ENCODE measurements at regions not wholly inside any gene's neighbourhood (a gene's known extent, or its start where the extent isn't known, plus 50 kb on each side); places are given as distances from the start of the nearest gene placed in this dataset.
"Not testable (repeated sequence)": the region's sequence is repeated elsewhere in the genome, so short reads cannot be mapped to it uniquely, and the experiment has no call there.

DNA sequence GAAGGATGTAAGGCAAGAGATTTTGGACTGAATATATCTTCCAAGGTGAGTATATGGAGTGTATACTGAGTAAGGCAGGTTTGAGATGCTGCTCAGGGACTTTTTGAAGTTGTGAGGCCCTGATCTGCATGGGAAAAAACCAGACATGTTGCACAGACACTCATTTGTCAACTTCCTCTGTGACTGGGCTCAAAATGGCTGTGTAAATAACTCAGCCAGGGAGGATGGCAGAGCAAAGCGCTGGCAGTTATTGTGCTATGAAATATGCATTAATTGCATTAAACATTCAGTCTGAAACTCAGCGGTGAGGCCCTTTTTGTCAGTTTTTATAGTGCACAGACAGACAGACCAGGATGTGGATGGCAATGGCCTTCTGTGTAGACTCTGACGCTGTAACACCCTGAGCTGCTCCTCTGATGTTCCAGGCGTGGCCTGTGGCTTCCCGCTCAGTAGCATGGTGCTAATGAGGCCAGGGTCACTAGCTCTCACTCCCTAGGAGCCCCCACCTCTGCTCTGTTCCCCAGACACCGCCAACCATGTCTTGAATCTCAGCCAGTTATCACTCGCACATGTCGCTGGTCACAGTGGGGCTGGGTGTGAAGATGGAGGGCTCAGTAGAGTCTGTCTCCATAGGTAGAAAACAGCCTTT, 307.0 kb upstream of the PROX1 start:
- DNase-seq (ENCODE audit: low spot score): no peak

DNA sequence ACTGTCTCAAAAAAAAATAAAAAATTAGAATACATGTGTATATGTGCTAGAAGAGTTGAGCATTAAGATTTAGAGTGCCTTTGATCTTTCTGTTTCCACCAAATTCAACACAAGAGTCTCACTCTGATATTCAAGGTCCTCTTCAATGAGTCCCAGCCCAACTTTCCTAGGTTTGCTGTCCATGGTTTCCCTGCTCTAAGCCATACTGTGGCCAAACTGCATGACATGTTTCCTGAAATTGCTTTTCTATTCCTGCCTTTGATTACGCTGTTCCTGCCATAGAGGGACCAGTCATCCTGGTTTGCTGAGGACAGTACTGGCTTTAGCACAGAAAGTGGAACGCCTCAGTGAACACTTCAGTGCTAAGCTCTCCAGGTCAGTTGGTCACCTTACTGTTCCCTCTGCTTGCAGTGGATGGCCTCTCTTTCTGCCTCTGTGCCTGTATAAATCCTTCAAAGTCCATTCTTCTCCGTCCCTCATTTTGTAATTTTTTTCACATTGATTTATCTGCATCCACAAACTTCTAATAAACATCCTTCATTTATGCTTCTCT, 305.9 kb upstream of the PROX1 start:
- no peak for DNase-seq (ENCODE audit: low spot score)

DNA sequence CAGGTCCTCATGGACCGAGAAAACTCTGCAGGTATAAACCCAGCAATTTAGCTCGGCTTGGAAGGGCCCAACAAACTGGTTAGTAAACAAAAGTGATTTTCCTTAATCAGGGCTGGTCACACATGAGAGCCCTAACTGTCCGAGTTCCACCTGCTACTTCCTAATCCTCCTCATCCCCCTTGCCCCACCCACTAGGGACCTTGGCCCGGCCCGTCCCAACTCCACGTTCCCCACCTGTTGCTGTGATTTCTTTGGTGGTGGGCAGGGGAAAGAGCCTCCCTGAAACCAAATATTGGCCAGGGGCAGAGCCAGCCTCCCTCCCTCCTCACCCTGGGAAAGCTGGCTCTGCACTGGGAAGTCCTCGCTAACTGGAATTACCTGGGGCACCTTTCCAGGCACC, 304.2 kb upstream of the PROX1 start:
- no peak for DNase-seq (ENCODE audit: low spot score)

DNA sequence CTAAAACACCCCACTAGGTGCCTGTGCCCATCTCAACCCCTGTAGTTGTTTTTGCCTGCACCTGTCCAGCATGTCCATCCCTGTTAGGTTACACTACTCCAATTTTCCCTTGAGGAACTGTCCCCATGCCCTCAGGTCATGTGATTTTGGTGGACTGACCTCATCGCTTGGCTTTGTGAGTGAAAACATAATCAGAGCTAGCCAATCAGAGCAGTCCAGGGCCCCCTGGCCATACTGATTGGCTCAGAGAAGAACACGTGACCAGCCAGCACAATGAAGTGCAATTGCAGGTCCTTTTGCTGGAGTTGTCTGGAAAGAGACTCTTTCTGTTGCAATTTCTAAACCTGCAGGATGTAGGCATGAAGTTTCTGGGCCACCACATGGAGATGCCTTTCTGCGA, 303.3 kb upstream of the PROX1 start:
- DNase-seq (ENCODE audit: low spot score): no peak

DNA sequence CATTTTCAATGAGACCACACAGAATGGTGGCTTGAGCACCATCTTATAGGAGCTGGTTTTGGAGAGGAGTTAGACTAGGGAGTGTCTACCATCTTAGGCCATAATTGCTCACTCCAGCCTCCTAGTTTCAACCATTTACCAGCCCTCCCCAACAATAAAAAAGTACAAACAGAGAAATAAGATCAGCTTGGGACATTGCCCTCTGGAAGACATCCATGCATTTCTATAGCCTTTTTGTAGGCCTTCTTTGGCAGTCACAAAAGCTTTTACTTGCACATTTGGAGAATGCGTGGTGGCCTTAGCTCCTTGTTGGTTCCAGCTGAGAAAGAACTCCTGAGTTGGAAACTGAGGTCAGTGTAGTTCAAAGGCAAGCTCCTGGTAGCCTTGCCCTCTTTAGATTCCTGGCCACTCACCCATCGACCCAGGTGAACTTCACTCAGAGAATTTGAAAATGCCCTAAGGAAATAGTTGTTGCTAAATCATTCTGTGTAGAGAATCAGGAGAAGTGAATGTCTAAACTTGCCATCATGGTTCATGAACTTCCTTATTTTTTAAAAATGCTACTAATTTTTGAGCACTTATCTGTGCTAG, 301.7 kb upstream of the PROX1 start:
- no peak for DNase-seq (ENCODE audit: low spot score)

DNA sequence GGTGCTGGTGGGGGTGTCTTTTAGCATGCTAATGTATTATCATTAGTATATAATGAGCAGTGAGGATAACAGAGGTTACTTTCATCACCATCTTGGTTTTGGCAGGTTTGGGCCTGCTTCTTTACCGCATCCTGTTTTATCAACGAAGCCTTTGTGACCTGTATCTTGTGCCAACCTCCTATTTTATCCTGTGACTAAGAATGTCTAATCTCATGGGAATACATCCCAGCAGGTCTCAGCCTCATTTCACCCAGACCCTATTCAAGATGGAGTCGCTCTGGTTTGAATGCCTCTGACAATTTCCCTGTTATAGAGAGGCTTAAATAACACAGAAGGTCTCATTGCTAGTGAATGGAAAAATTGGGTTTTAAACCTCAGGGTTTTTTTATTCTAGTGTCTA, 300.8 kb upstream of the PROX1 start:
- no peak for DNase-seq (ENCODE audit: low spot score)

DNA sequence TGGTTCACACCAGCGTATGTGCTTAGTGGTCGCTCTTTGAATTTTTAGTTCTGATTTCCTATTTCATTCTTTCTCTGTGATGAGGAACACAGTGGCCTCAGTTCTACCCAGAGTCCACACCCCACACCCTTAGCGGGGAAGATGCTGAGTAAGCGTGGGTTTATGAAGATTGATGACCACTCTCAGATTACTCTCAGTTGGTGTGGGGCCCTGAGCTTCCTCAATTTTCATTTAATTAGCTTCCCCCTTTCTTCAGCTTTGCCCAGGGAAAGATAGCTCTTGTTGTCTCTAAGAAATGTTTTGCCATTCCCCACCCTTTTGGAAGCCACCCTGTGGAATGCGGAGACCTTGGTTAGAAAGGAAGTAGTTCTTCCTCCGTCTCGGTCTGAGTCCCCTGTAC, 299.9 kb upstream of the PROX1 start:
- no peak for DNase-seq (ENCODE audit: low spot score)

DNA sequence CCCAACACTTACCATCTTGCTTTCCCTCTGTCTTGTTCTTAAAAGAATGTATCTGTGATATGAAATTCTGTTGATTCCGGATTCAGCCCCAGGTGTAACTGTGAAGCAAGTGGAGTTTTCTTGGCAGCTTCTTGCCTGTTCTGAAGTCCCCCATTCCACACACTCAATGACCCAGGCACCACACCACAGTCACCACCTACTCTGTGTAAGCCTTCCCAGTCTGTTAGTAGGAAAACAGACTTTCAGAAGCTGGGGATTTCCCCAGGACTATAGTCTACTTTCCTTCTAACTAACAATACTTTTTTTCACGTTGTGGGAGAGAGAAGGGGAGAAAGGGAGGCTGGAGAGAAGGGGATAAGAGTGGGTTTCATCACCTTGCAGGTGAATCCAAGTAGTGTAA, 299.1 kb upstream of the PROX1 start:
- DNase-seq (ENCODE audit: low spot score): no peak

DNA sequence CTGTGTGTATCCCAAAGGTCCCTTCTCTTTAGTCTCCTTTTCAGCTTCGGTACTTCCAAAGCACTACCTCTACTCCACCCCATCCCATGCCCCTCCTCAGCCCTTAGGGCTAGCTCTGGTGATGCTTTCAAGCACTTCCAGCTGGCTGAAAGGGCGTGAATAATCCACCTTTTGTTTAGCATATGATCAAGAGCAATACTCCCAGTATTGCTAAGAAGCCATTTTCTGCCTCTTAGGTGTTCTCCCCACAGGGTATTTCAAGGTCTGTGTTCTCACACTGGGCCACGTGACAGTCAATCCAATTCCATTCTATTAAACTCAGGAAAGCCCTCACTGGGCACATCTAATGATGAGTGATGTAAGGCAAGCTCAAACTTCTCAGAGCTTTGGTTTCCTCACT, 298.5 kb upstream of the PROX1 start:
- DNase-seq (ENCODE audit: low spot score): no peak

DNA sequence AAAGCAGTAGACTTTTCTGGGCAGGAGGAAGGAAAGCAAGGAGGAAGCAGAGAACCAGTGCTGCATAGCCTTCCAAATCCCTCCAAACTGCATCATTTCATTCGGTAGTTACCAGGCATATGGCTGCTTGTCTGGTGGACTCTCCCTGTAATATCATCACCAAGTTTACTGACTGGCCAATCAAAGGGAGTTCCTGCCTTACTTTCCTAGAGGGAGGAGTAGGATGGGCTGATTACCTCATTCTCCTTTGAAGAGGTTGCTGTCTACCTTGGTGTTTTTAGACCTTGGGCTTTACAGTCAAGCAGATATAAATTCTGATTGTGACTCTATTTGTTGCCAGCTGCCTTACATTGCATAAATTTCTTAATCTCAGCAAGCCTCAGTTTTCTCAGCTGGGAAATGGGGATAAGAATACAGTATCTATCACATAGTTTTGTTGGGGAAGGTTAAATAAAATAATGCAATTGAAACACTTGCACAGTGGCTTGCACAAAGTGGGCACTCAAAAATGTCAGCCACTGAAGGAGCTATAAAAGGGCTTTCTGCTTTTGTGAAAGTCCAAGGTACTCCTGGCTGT, 297.3 kb upstream of the PROX1 start:
- no peak for DNase-seq (ENCODE audit: low spot score)

DNA sequence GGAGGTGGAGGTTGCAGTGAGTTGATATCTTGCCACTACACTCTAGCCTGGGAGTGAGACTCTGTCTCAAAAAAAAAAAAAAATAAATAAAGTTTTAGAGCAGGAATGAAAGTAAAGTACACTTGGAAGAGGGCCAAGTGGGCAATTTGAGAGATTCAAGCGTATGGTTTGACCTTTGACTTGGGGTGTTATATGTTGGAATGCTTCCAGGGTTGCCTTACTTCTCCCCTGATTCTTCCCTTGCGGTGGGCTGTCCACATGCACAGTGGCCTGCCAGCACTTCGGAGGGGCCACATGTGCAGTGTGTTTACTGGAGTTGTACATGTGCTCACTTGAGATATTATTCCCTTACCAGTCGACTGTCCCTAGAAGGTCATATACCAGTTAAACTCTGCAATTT, 295.5 kb upstream of the PROX1 start:
- no peak for DNase-seq (ENCODE audit: low spot score)

DNA sequence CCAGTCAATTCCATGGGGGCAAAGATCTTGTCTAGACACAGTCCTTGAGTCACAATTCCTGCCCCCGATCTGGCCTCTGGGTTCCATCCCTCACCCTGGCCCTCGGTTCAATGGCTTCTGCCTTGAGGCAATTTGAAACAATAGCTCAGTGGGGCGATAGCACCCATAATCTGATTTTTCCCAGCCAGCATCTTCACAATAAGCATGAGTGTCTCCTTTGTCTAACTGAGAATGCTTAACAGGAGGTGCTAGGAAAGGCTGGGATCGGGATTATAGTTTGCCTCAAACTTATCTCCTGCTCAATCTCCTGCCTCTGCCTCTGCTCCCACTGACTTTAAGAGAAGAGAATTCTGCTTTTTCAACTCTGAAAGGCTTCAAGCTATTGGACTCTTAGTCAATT, 293.9 kb upstream of the PROX1 start:
- DNase-seq (ENCODE audit: low spot score): no peak

DNA sequence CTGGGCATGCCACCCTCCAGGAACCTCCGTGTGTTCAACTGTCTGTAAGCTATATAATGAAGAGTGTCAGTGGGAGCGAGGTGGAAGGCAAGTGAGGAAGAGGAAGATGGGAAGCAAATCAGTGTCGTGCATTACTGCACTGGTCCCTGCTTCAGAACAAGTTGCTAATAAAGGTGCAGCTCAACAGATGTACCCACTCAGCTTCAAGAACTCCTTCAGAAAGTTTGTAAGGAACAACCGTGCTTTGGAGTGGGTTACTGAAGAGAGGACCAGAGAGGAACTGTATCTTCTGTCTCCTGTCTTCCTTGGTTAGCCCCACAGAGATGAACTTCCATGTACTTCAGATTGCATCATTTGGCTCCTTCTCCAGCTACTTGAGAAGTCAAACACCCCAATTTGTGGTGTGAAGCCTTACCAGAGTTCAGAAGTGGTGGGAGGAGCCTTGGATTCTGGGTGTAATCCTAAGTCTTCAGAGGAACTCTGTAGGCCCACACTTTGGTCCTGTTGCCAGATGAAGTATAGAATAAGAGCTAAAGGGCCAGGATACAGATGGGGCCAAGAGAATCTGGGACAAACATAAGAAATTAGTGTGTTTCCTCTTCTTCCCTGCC, 290.5 kb upstream of the PROX1 start:
- no peak for DNase-seq (ENCODE audit: low spot score)

DNA sequence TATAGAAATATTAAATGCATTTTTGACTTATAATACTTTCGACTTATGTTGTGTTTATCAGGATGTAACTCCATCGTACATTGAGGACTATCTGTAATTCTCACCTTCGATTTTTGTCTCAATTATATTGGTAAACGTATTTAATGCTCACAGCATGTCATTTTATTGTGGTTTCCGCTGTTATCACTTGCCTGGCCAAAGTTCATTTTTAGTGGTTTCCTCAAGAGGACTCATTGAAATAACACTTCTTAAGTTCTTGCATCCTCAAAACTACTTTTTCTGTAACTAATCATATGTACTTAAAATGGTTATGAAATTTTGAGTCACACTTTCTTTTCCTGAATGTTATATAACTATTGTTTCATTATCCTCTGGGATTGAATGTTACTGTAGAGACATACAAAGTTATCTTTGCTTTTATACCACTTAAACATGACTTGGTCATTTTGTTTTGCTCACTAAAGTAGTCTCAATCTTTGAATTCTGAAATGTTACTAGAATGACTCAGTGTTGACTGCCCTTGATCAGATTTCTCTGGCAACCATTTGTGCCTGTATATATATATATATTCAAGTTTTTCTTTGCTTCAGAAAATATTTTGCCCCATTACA, 289.6 kb upstream of the PROX1 start:
- DNase-seq (ENCODE audit: low spot score): no peak

DNA sequence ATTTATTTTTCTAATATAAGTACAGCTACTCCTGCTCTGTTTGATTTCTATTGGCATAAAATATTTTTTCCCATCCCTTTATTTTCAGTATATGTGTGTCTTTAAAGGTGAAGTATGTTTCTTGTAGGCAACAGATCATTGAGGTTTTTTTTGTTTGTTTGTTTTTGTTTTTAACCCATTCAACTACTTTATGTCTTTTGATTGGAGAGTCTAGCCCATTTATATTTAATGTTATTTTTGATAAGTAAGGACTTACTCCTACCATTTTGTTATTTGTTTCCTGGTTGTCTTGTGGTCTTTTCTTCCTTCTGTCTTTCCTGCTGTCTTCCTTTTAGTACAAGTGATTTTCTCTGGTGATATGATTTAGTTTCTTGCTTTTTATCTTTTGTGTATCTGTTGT, 285.1 kb upstream of the PROX1 start:
- DNase-seq (ENCODE audit: low spot score): no peak

DNA sequence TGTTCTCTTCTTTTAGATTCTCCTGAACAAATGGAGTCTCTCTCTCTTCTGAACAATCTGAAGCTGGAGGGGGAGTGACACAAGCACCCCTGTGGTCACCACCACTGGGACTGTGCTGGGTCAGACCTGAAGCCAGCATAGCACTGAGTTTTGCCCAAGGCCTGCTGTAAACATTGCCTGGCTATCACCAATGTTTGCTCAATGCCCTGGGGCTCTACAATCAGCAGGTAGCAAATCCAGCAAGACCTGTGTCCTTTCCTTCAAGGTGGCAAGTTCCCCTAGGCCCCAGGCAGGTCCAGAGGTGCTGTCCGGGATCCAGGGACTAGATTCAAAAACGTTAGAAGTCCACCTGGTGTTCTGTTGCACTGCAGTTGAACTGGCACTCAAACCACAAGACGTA, 282.8 kb upstream of the PROX1 start:
- DNase-seq (ENCODE audit: low spot score): no peak

DNA sequence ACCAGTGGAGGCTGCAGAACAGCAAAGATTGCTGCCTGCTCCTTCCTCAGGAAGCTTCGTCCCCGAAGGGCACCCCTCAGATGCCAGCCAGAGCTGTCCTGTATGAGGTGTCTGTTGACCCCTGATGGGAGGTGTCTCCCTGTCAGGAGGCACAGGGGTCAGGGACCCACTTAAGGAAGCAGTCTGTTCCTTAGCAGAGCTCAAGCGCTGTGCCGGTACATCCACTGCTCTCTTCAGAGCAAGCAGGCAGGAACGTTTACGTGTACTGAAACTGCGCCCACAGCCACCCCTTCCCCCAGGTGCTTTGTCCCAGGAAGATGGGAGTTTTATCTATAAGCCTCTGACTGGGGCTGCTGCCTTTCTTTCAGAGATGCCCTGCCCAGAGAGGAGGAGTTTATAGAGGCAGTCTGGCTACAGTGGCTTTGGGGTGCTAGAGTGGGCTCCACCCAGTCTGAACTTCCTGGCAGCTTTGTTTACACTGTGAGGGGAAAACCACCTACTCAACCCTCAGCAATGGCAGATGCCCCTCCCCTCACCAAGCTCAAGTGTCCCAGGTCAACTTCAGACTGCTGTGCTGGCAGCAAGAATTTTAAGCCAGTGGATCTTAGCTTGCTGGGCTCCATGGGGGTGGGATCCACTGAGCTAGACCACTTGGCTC, 275.8 kb upstream of the PROX1 start:
- not testable (repeated sequence) for DNase-seq (ENCODE audit: low spot score)

DNA sequence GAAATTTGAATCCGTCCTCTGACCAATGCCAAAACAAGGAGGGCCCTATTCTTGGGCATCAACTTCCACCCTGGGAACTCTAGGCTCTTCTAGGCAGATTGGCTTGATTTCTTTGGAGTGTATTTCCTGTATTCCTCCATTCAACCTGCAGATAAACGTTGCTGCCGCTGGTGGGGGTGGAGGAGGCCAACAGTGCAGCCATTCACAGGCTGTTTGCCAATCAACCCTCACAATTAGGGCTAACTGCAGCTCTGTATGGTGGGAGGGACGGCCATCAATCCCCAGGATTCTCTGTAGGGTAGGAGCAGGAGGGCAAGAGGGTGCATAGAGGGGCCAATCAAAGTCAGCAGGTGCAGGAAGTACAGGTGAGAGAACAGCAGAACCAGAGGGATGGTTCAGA, 273.1 kb upstream of the PROX1 start:
- no peak for DNase-seq (ENCODE audit: low spot score)

DNA sequence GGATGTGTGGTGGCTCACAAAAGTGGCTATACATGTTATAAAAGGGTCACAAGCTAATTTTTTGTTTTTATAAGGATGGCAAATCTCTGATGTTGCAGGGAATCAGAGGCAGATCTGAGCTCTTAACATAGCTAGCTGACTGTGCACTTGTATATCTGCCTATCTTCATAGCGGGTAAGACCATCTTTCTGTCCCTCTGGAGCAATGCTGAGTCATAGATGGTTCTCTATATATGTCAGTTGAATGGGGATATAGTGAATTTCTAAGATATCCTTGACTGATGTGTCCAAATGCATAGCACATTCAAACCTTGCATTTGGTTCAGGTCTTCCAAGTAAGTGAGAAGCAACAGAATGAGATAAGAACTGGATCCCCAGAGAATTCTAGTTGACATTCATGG, 272.6 kb upstream of the PROX1 start:
- DNase-seq (ENCODE audit: low spot score): no peak

DNA sequence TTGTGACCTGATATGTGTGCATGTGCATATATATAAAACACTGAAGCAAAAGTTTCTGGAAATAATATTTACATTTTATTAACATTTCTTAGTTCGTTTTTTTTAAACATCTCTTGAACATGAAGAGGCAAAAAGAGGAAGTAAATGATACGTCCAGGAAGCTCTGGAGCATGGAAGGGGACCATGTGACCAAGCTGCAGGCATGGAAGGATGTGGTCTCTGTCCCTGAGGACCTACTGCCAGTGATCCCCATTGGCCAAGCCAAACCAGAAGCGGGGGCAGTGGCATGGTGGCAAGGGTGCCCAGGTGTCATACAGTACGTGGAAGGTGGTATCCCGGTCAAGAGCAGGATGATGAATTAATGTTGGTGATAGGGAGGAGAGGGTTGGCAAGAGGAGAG, 268.3 kb upstream of the PROX1 start:
- DNase-seq (ENCODE audit: low spot score): no peak

DNA sequence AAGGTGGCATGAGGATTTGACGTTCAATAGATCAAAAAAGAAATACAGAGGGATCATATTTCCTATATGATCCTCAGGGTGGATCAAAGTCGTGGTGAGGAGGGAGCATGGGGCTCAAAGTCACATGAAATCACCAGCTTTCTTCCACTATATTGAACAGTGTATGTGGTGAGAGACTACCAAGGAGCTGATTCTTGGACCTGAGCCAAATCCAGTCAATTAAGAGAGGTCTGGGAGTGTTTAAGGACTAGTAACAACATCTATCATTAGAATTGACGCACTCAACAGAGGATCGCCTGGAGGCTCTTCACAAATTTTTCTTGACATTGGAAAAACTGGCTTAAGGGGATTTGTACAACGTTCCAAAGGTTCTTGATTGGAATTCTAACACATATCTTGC, 267.7 kb upstream of the PROX1 start:
- DNase-seq (ENCODE audit: low spot score): no peak

DNA sequence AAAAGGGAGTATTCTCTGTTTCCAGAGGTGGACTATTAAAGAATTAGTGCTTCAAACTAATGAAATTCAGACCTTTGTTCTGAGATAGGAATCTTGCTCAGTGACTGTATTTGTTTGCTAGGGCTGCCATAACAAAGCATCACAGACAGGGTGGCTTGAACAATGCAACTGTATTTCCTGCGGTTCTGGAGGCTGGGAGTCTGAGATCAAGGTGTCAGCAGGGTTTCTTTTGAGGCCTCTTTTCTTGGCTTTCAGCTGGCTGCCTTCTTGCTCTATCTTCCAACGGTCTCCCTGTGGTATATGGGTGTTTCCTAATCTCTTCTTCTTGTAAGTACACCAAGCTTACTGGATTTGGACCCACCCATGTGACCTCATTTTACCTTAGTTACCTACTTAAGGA, 264.6 kb upstream of the PROX1 start:
- no peak for DNase-seq (ENCODE audit: low spot score)

Data from mucosa of gallbladder (tissue), 1 donor.